K562 (cell line): ENCODE measurements at regions not wholly inside any gene's neighbourhood (a gene's known extent, or its start where the extent isn't known, plus 50 kb on each side); places are given as distances from the start of the nearest gene placed in this dataset.

Experiments used
- ATAC-seq: fragments of 200-7000 bp; cut with Tn5 transposase; 3 replicates; pipeline ENCODE4 v1.9.1; 2020; ENCODE audit warnings: moderate library complexity
- BruUV-seq: library from RNA; stranded (reverse); fragments of 400-500 nt; replicated peaks from 2 replicates; lab custom pipeline; 2021; lab: Mats Ljungman, UMichigan
- CTCF ChIA-PET: fragments of 300-600 bp; formaldehyde crosslinking; extraction: SDS; loops from one replicate; lab custom pipeline; 2021; ENCODE audit warnings: low intra/inter-chr PET ratio; lab: Yijun Ruan, JAX
- POLR2A ChIA-PET: fragments of 300-600, 350-650 bp; sonication (Branson Sonifier 250); formaldehyde crosslinking; extraction: SDS; loops from one replicate; lab custom pipeline; 2021; ENCODE audit warnings: antibody characterized with exemption, inconsistent platforms; lab: Yijun Ruan, JAX
- DNase-seq, 4 experiments: peaks; one replicate each; pipeline versions ENCODE4 v3.0.0 to v3.0.0-alpha.2; 2011 to 2018; ENCODE audit warnings: low spot score in 3 of 4, mixed read lengths in 3 of 4; ENCODE audit errors: extremely low read depth in 1 of 4
- FAIRE-seq: peaks from 2 replicates; lab custom pipeline; 2011; peaks lifted over from hg19 to GRCh38; lab: Jason Lieb, UNC
- H2AFZ ChIP-seq: 2 replicates; pipeline ENCODE4 v1.6.0; 2011; ENCODE audit warnings: low read depth, low read length, control low read depth, inconsistent platforms
- H3K27ac ChIP-seq: fragments of 200-600 bp; 3 replicates; pipeline ENCODE4 v1.8.0; 2011; ENCODE audit warnings: low read depth, mild to moderate bottlenecking, control low read depth, inconsistent platforms, low read length, moderate library complexity, mixed read lengths; ENCODE audit errors: extremely low read depth
- H3K27me3 ChIP-seq, 2 experiments: fragments of 300-600 bp in 1 of 2; 2 replicates in 1 of 2; 3 replicates in 1 of 2; pipeline versions ENCODE4 v1.6.0 to v1.8.0; 2011; ENCODE audit warnings: inconsistent platforms in 2 of 2, low read length in 2 of 2, mild to moderate bottlenecking in 1 of 2, mixed read lengths in 1 of 2, moderate library complexity in 1 of 2; ENCODE audit not compliant: control insufficient read depth in 2 of 2, insufficient read depth in 2 of 2
- H3K36me3 ChIP-seq: fragments of 300-600 bp; 3 replicates; pipeline ENCODE4 v1.8.0; 2011; ENCODE audit warnings: mild to moderate bottlenecking, low read length, inconsistent platforms; ENCODE audit not compliant: control insufficient read depth, insufficient read depth
- H3K4me1 ChIP-seq, 2 experiments: fragments of 200-600 bp in 1 of 2; replicated peaks in 1 of 2; 2 replicates in 1 of 2; 3 replicates in 1 of 2; pipeline versions ENCODE4 v1.5.1 to v1.8.0; 2011; ENCODE audit warnings: inconsistent platforms in 2 of 2, low read length in 2 of 2, mild to moderate bottlenecking in 1 of 2, mixed read lengths in 1 of 2, moderate library complexity in 1 of 2; ENCODE audit not compliant: control insufficient read depth in 2 of 2, insufficient read depth in 2 of 2
- H3K4me2 ChIP-seq: 2 replicates; pipeline ENCODE4 v1.6.1; 2011; ENCODE audit warnings: low read length, control low read depth, inconsistent platforms, mixed read lengths; ENCODE audit not compliant: insufficient read depth
- H3K4me3 ChIP-seq: fragments of 200-600 bp; sonication (generic), shearing (Covaris generic); 2 replicates; pipeline ENCODE4 v1.5.1; 2016; ENCODE audit warnings: control low read depth, inconsistent platforms
- H3K79me2 ChIP-seq: fragments of 200-600 bp; 3 replicates; pipeline ENCODE4 v1.8.0; 2011; ENCODE audit warnings: low read length, inconsistent platforms; ENCODE audit not compliant: control insufficient read depth, insufficient read depth
- H3K9ac ChIP-seq, 2 experiments: 2 replicates each; pipeline versions ENCODE4 v1.6.0 to v1.6.1; 2011; ENCODE audit warnings: low read depth in 2 of 2, low read length in 2 of 2, control low read depth in 1 of 2, inconsistent platforms in 1 of 2, mild to moderate bottlenecking in 1 of 2, mixed read lengths in 1 of 2; ENCODE audit not compliant: insufficient read depth in 1 of 2
- H3K9me1 ChIP-seq: one replicate; pipeline ENCODE4 v1.6.0; 2011; ENCODE audit warnings: inconsistent platforms, mild to moderate bottlenecking, low read length, moderate library complexity; ENCODE audit not compliant: control insufficient read depth, insufficient read depth
- H3K9me3 ChIP-seq: replicated peaks from 2 replicates; pipeline ENCODE4 v1.5.1; 2011; ENCODE audit warnings: low read depth, low read length, inconsistent platforms; ENCODE audit not compliant: control insufficient read depth, insufficient read depth
- H4K20me1 ChIP-seq: replicated peaks from 2 replicates; pipeline ENCODE4 v1.6.1; 2011; ENCODE audit warnings: low read length, inconsistent platforms, mixed read lengths; ENCODE audit not compliant: control insufficient read depth, insufficient read depth
- CBFA2T3 ChIP-seq: fragments of 450-650 bp; IDR thresholded peaks from 2 replicates; pipeline ENCODE4 v1.6.1; 2017
- ELF1 ChIP-seq: fragments of 200-800 bp; sonication (Bioruptor generic); IDR thresholded peaks from 2 replicates; pipeline ENCODE4 v1.6.1; 2016; ENCODE audit warnings: missing genetic modification characterization, missing compliant biosample characterization
- FOXP1 ChIP-seq: sonication (generic); formaldehyde crosslinking; IDR thresholded peaks from 2 replicates; pipeline ENCODE4 v1.8.0; 2022; ENCODE audit warnings: mild to moderate bottlenecking, missing genetic modification reagents
- GATA2 ChIP-seq: sonication (generic); formaldehyde crosslinking; IDR thresholded peaks from 2 replicates; pipeline ENCODE4 v1.4.0; 2020; ENCODE audit warnings: mild to moderate bottlenecking, missing genetic modification reagents
- HSF4 ChIP-seq: fragments of 250-450 bp; sonication (Bioruptor Pico); IDR thresholded peaks from 2 replicates; pipeline ENCODE4 v2.1.2; 2022; ENCODE audit warnings: mild to moderate bottlenecking, moderate library complexity, borderline replicate concordance
- KDM1A ChIP-seq, 2 experiments: fragments of 450-650 bp; IDR thresholded peaks; 2 replicates each; pipeline ENCODE4 v1.6.1; 2016; ENCODE audit warnings: mild to moderate bottlenecking in 2 of 2
- SMAD1 ChIP-seq: fragments of 150-350 bp; IDR thresholded peaks from 2 replicates; pipeline ENCODE4 v1.6.1; 2014; ENCODE audit warnings: low read length, low read depth; ENCODE audit not compliant: partially characterized antibody
- ZNF146 ChIP-seq: IDR thresholded peaks from one replicate; pipeline ENCODE4 v1.6.1; 2018; ENCODE audit warnings: missing compliant biosample characterization; ENCODE audit not compliant: unreplicated experiment
- ZNF253 ChIP-seq: fragments of 250-450 bp; sonication (Bioruptor Pico); conservative IDR thresholded peaks from 2 replicates; pipeline ENCODE4 v1.6.1; 2021; ENCODE audit warnings: mild to moderate bottlenecking
- ZNF589 ChIP-seq: fragments of 200-800 bp; sonication (Bioruptor generic); IDR thresholded peaks from 2 replicates; pipeline ENCODE4 v1.6.1; 2016; ENCODE audit warnings: low read depth, missing genetic modification characterization, missing compliant biosample characterization
- WGBS: fragments of 100-300 bp; shearing (Covaris generic); methylation state at CpG from one replicate; pipeline ENCODE4 v1.1.6; 2016; ENCODE audit warnings: low coverage, mixed read lengths; ENCODE audit not compliant: insufficient coverage; ENCODE audit errors: missing lambda C conversion rate; 5-methylcytosine and 5-hydroxymethylcytosine counted together
- in situ Hi-C: fragments of 300-500 bp; cut with MboI; formaldehyde crosslinking; loops from 4 replicates; pipeline ENCODE4 v1.15.0; 2018; ENCODE audit warnings: inconsistent platforms, mixed read lengths
- intact Hi-C: fragments of 100-400 bp; cut with micrococcal nuclease; formaldehyde crosslinking; loops from 2 replicates; pipeline ENCODE4 v1.14.2; 2022
- TF ChIP-seq, protein P1 (sequence below): sonication (generic); formaldehyde crosslinking; IDR thresholded peaks from 2 replicates; pipeline ENCODE4 v1.8.0; 2022; ENCODE audit warnings: mild to moderate bottlenecking, missing genetic modification reagents
- TF ChIP-seq, protein P2 (sequence below): fragments of 450-650 bp; IDR thresholded peaks from 2 replicates; pipeline ENCODE4 v1.6.1; 2016; ENCODE audit warnings: mild to moderate bottlenecking, moderate library complexity

DNA sequence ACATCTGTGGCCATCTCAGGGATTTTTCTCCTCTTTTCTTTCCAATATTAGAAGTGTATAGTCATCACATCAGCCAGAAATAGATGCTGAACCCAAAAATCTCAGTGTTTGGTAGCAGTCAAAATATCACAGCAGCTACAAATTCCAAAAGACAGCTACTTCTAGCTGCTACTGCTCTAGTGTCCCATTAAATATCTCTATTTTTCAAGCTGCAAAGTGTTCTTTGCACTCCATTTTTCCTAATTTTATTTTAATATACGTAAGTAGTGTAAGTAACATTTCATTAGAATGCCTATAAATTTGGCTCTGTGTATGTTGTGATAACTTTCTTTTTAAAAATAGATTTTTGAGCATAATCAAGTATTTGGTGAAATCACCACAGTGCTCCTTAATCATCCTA is 967.3 kb downstream of the BCL11A start:
- intact Hi-C loops = no loop called here
- Histone ChIP-seq H3K4me1 (no peaks in the 10 kb centered on the region), H2AFZ (no peak overlapping the region), H3K27ac (no peak overlapping the region), H4K20me1 (no peaks in the 10 kb centered on the region), H3K9me1 (no peaks in the 10 kb centered on the region), H3K79me2 (no peaks in the 10 kb centered on the region), H3K9me3 (no peaks in the 10 kb centered on the region), H3K27me3 (no peaks in the 10 kb centered on the region), H3K4me2 (no peak overlapping the region), H3K36me3 (no peaks in the 10 kb centered on the region), H3K4me3 (no peak overlapping the region), H3K9ac (no peak overlapping the region)
- ATAC-seq (no peak), DNase-seq (no peak), FAIRE-seq (no peak)
- ChIA-PET POLR2A (no interaction called here), CTCF (no interaction called here)
- no TSS peak for BruUV-seq
- 0% methylated on average over 1 of the region's 1 CpG for WGBS
- in situ Hi-C loops = no loop called here
- TF ChIP-seq, protein P1, sequence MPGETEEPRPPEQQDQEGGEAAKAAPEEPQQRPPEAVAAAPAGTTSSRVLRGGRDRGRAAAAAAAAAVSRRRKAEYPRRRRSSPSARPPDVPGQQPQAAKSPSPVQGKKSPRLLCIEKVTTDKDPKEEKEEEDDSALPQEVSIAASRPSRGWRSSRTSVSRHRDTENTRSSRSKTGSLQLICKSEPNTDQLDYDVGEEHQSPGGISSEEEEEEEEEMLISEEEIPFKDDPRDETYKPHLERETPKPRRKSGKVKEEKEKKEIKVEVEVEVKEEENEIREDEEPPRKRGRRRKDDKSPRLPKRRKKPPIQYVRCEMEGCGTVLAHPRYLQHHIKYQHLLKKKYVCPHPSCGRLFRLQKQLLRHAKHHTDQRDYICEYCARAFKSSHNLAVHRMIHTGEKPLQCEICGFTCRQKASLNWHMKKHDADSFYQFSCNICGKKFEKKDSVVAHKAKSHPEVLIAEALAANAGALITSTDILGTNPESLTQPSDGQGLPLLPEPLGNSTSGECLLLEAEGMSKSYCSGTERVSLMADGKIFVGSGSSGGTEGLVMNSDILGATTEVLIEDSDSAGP (CRISPR knock-in tag) = no peak
- no peak for TF ChIP-seq ZNF589
- TF ChIP-seq SMAD1 = no peak
- TF ChIP-seq FOXP1 (CRISPR knock-in tag) = no peak
- no peak for TF ChIP-seq ZNF253 (CRISPR knock-in tag)
- TF ChIP-seq GATA2 (CRISPR knock-in tag) = no peak
- TF ChIP-seq KDM1A (IDR thresholded peaks at IDR 0.05) = no peak
- no peak for TF ChIP-seq ZNF146 (CRISPR knock-in tag)
- no peak for TF ChIP-seq HSF4 (CRISPR knock-in tag)
- no peak for TF ChIP-seq CBFA2T3
- no peak for TF ChIP-seq ELF1 (tag)
- TF ChIP-seq, protein P2, sequence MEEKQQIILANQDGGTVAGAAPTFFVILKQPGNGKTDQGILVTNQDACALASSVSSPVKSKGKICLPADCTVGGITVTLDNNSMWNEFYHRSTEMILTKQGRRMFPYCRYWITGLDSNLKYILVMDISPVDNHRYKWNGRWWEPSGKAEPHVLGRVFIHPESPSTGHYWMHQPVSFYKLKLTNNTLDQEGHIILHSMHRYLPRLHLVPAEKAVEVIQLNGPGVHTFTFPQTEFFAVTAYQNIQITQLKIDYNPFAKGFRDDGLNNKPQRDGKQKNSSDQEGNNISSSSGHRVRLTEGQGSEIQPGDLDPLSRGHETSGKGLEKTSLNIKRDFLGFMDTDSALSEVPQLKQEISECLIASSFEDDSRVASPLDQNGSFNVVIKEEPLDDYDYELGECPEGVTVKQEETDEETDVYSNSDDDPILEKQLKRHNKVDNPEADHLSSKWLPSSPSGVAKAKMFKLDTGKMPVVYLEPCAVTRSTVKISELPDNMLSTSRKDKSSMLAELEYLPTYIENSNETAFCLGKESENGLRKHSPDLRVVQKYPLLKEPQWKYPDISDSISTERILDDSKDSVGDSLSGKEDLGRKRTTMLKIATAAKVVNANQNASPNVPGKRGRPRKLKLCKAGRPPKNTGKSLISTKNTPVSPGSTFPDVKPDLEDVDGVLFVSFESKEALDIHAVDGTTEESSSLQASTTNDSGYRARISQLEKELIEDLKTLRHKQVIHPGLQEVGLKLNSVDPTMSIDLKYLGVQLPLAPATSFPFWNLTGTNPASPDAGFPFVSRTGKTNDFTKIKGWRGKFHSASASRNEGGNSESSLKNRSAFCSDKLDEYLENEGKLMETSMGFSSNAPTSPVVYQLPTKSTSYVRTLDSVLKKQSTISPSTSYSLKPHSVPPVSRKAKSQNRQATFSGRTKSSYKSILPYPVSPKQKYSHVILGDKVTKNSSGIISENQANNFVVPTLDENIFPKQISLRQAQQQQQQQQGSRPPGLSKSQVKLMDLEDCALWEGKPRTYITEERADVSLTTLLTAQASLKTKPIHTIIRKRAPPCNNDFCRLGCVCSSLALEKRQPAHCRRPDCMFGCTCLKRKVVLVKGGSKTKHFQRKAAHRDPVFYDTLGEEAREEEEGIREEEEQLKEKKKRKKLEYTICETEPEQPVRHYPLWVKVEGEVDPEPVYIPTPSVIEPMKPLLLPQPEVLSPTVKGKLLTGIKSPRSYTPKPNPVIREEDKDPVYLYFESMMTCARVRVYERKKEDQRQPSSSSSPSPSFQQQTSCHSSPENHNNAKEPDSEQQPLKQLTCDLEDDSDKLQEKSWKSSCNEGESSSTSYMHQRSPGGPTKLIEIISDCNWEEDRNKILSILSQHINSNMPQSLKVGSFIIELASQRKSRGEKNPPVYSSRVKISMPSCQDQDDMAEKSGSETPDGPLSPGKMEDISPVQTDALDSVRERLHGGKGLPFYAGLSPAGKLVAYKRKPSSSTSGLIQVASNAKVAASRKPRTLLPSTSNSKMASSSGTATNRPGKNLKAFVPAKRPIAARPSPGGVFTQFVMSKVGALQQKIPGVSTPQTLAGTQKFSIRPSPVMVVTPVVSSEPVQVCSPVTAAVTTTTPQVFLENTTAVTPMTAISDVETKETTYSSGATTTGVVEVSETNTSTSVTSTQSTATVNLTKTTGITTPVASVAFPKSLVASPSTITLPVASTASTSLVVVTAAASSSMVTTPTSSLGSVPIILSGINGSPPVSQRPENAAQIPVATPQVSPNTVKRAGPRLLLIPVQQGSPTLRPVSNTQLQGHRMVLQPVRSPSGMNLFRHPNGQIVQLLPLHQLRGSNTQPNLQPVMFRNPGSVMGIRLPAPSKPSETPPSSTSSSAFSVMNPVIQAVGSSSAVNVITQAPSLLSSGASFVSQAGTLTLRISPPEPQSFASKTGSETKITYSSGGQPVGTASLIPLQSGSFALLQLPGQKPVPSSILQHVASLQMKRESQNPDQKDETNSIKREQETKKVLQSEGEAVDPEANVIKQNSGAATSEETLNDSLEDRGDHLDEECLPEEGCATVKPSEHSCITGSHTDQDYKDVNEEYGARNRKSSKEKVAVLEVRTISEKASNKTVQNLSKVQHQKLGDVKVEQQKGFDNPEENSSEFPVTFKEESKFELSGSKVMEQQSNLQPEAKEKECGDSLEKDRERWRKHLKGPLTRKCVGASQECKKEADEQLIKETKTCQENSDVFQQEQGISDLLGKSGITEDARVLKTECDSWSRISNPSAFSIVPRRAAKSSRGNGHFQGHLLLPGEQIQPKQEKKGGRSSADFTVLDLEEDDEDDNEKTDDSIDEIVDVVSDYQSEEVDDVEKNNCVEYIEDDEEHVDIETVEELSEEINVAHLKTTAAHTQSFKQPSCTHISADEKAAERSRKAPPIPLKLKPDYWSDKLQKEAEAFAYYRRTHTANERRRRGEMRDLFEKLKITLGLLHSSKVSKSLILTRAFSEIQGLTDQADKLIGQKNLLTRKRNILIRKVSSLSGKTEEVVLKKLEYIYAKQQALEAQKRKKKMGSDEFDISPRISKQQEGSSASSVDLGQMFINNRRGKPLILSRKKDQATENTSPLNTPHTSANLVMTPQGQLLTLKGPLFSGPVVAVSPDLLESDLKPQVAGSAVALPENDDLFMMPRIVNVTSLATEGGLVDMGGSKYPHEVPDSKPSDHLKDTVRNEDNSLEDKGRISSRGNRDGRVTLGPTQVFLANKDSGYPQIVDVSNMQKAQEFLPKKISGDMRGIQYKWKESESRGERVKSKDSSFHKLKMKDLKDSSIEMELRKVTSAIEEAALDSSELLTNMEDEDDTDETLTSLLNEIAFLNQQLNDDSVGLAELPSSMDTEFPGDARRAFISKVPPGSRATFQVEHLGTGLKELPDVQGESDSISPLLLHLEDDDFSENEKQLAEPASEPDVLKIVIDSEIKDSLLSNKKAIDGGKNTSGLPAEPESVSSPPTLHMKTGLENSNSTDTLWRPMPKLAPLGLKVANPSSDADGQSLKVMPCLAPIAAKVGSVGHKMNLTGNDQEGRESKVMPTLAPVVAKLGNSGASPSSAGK = no peak
